ENCODE measurements at regions not wholly inside any gene's neighbourhood (a gene's known extent, or its start where the extent isn't known, plus 50 kb on each side); places are given as distances from the start of the nearest gene placed in this dataset.
"Not testable (repeated sequence)": the region's sequence is repeated elsewhere in the genome, so short reads cannot be mapped to it uniquely, and the experiment has no call there.

DNA sequence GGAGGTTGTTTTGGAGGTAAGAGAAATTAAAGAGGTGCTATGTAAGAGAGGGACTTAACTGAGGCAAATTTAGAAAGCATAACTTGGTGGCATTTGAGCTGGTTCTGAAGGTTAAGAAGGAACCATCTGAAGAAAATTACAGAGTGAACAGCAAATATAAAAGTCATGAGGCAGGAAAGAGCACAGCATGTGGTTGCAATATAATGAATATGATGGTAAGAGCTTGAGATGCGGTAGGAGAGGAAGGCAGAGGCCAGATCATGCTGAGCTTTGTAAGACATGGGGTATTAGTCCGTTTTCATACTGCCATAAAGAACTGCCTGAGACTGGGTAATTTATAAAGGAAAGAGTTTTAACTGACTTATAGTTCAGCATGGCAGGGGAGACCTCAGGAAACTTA, 279.1 kb downstream of the UTRN start:
- peaks cover 0 to 2% of the 10 kb centered on the region in 2 donors for H3K36me3 ChIP-seq (ENCODE audit: control insufficient read depth in 2 of 2, insufficient read depth in 2 of 2, low read length in 1 of 2)
- H3K9me3 ChIP-seq (ENCODE audit: control insufficient read depth in 2 of 2, insufficient read depth in 1 of 2, low read depth in 1 of 2, low read length in 1 of 2) = no peaks in the 10 kb centered on the region
- 97 to 98% methylated on average over 2 of the region's 2 CpGs for WGBS, 2 donors
- no peaks in the 10 kb centered on the region for H3K4me1 ChIP-seq (ENCODE audit: control insufficient read depth in 2 of 2, insufficient read depth in 2 of 2, low read length in 1 of 2)
- no peak overlapping the region for H3K4me3 ChIP-seq (ENCODE audit: low read depth in 1 of 2, low read length in 2 of 2)
- H3K27ac ChIP-seq (ENCODE audit: low read depth in 2 of 2, low read length in 1 of 2) = no peak overlapping the region
- H3K27me3 ChIP-seq (ENCODE audit: control insufficient read depth in 1 of 2, insufficient read depth in 2 of 2, low read length in 2 of 2) = no peaks in the 10 kb centered on the region

DNA sequence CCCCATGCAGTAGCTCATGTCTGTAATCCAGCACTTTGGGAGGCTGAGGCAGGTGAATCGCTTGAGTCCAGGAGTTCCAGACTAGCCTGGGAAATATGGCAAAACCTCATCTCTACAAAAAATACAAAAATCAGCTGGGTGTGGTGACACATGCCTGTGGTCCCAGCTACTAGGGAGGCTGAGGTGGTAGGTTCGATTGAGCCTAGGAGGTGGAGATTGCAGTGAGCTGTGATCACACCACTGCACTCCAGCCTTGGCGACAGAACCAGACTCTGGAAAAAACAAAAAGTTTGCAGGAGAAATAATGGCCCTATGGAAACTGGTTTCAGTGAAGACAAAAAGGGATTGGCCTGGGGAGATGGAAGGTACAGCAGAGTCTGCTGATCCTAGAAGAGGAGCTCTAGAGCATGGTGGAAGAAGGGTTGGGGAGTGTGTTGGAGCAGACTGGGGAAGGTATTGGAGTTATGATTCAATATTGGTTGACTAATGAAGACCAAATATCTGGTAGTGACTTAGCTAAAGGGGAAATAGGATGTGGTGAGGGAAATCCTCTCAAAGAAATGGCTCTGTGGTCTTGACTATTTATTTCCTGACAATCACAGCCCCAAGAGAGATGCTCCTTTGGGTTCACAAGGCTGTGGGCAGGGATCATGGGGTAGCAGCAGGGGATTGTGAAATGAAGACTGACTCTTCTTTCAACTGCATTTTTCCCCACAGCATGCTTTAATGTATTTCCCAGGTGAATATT, 281.9 kb downstream of the UTRN start:
- Histone ChIP-seq H3K36me3 (ENCODE audit: control insufficient read depth in 2 of 2, insufficient read depth in 2 of 2, low read length in 1 of 2) (peaks cover 0 to 2% of the 10 kb centered on the region in 2 donors), H3K4me3 (ENCODE audit: low read depth in 1 of 2, low read length in 2 of 2) (no peak overlapping the region), H3K4me1 (ENCODE audit: control insufficient read depth in 2 of 2, insufficient read depth in 2 of 2, low read length in 1 of 2) (no peaks in the 10 kb centered on the region), H3K27me3 (ENCODE audit: control insufficient read depth in 1 of 2, insufficient read depth in 2 of 2, low read length in 2 of 2) (no peaks in the 10 kb centered on the region), H3K9me3 (ENCODE audit: control insufficient read depth in 2 of 2, insufficient read depth in 1 of 2, low read depth in 1 of 2, low read length in 1 of 2) (no peaks in the 10 kb centered on the region), H3K27ac (ENCODE audit: low read depth in 2 of 2, low read length in 1 of 2) (no peak overlapping the region)
- 94 to 99% methylated on average over 3 of the region's 3 CpGs for WGBS, 2 donors

DNA sequence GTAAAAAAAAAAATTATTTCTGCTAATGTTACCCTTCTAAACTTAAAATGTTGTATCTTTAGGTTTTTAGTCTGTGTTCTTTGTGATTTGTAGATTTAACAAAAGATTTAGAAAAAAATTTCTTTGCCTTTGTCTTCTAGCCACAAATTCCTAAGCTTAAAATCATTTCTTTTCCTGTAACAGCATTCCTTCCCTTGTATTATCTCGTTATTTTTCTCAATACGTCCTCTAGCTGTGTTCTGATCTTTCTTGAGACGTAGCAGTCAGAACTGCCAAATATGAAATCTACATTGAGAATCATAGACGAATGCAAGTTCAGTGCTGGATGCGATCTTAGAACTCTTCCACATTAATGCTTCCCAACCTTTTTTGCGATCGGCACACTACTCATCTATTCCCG, 283.1 kb downstream of the UTRN start:
- no peaks in the 10 kb centered on the region for H3K9me3 ChIP-seq (ENCODE audit: control insufficient read depth in 2 of 2, insufficient read depth in 1 of 2, low read depth in 1 of 2, low read length in 1 of 2)
- H3K27me3 ChIP-seq (ENCODE audit: control insufficient read depth in 1 of 2, insufficient read depth in 2 of 2, low read length in 2 of 2) = no peaks in the 10 kb centered on the region
- no peaks in the 10 kb centered on the region for H3K4me1 ChIP-seq (ENCODE audit: control insufficient read depth in 2 of 2, insufficient read depth in 2 of 2, low read length in 1 of 2)
- 92 to 95% methylated on average over 8 of the region's 8 CpGs for WGBS, 2 donors
- no peak overlapping the region for H3K4me3 ChIP-seq (ENCODE audit: low read depth in 1 of 2, low read length in 2 of 2)
- H3K36me3 ChIP-seq (ENCODE audit: control insufficient read depth in 2 of 2, insufficient read depth in 2 of 2, low read length in 1 of 2) = no peaks in the 10 kb centered on the region
- no peak overlapping the region for H3K27ac ChIP-seq (ENCODE audit: low read depth in 2 of 2, low read length in 1 of 2)

DNA sequence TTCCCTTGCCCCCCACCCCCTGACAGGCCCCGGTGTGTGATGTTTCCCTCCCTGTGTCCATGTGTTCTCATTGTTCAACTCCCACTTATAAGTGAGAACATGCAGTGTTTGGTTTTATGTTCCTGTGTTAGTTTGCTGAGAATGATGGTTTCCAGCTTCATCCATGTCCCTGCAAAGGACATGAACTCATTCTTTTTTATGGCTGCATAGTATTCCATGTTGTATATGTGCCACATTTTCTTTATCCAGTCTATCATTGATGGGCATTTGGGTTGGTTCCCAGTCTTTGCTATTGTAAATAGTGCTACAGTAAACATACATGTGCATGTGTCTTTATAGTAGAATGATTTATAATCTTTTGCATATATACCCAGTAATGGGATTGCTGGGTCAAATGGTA, 287.4 kb downstream of the UTRN start:
- WGBS, 2 donors = 95 to 97% methylated on average over 1 of the region's 1 CpG
- not testable (repeated sequence) for H3K27me3 ChIP-seq (ENCODE audit: control insufficient read depth in 1 of 2, insufficient read depth in 2 of 2, low read length in 2 of 2); H3K4me1 ChIP-seq (ENCODE audit: control insufficient read depth in 2 of 2, insufficient read depth in 2 of 2, low read length in 1 of 2); H3K9me3 ChIP-seq (ENCODE audit: control insufficient read depth in 2 of 2, insufficient read depth in 1 of 2, low read depth in 1 of 2, low read length in 1 of 2); H3K4me3 ChIP-seq (ENCODE audit: low read depth in 1 of 2, low read length in 2 of 2); H3K36me3 ChIP-seq (ENCODE audit: control insufficient read depth in 2 of 2, insufficient read depth in 2 of 2, low read length in 1 of 2); H3K27ac ChIP-seq (ENCODE audit: low read depth in 2 of 2, low read length in 1 of 2)

DNA sequence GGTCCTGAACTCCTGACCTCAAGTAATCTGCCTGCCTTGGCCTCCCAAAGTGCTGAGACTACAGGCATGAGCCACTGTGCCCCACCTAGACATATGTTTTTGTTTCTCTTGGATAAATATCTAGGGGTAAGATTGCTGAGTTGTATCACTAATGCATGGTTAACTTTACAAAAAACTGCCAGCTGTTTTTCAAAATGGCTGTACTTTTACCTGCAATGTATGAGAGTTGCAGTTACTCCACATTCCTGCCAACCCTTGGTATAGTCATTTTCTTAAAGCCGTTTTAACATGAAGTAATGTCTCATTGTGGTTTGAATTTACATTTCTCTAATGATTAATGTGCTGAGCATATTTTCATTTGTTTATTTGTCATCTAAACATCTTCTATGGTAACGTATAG, 289.7 kb downstream of the UTRN start:
- H3K9me3 ChIP-seq (ENCODE audit: control insufficient read depth in 2 of 2, insufficient read depth in 1 of 2, low read depth in 1 of 2, low read length in 1 of 2) = no peaks in the 10 kb centered on the region
- WGBS, 2 donors = 70 to 74% methylated on average over 2 of the region's 2 CpGs
- H3K4me1 ChIP-seq (ENCODE audit: control insufficient read depth in 2 of 2, insufficient read depth in 2 of 2, low read length in 1 of 2) = no peaks in the 10 kb centered on the region
- H3K4me3 ChIP-seq (ENCODE audit: low read depth in 1 of 2, low read length in 2 of 2) = no peak overlapping the region
- H3K27ac ChIP-seq (ENCODE audit: low read depth in 2 of 2, low read length in 1 of 2) = no peak overlapping the region
- H3K27me3 ChIP-seq (ENCODE audit: control insufficient read depth in 1 of 2, insufficient read depth in 2 of 2, low read length in 2 of 2) = no peaks in the 10 kb centered on the region
- peaks cover 3 to 6% of the 10 kb centered on the region in 2 donors for H3K36me3 ChIP-seq (ENCODE audit: control insufficient read depth in 2 of 2, insufficient read depth in 2 of 2, low read length in 1 of 2)

DNA sequence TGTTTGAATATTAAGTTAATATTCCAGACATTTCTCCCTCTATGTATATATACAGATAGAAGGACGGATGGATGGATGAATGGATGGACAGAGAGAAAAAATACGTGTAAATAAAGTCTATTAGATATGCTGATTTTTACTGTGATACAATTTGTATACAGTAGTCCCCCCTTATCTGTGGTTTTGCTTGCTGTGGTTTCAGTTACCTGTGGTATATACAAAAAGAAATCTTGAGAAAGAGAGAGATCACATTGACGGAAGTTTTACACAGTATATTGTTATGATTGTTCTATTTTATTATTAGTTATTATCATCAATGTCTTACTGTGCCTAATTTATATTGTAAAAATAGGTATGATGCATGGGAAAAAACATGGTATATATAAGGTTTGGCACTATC, 290.2 kb downstream of the UTRN start:
- WGBS, 2 donors = 83 to 84% methylated on average over 3 of the region's 3 CpGs

DNA sequence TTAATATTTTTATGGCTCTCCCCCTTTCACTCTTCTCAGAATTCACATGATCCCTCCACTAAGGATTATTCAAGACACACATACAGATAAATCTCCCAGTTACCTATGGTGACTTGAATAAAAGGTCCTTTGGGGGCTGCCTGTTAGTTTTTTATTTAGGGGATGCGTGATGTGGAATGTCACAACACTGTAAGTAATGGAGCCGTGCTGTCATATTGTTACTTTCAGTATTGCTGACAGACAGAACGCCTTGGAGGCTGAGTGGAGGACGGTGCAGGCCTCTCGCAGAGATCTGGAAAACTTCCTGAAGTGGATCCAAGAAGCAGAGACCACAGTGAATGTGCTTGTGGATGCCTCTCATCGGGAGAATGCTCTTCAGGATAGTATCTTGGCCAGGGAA, 291.7 kb downstream of the UTRN start:
- H3K27ac ChIP-seq (ENCODE audit: low read depth in 2 of 2, low read length in 1 of 2) = no peak overlapping the region
- no peak overlapping the region for H3K4me3 ChIP-seq (ENCODE audit: low read depth in 1 of 2, low read length in 2 of 2)
- H3K27me3 ChIP-seq (ENCODE audit: control insufficient read depth in 1 of 2, insufficient read depth in 2 of 2, low read length in 2 of 2) = no peaks in the 10 kb centered on the region
- no peaks in the 10 kb centered on the region for H3K4me1 ChIP-seq (ENCODE audit: control insufficient read depth in 2 of 2, insufficient read depth in 2 of 2, low read length in 1 of 2)
- 87 to 88% methylated on average over 6 of the region's 6 CpGs for WGBS, 2 donors
- no peaks in the 10 kb centered on the region for H3K9me3 ChIP-seq (ENCODE audit: control insufficient read depth in 2 of 2, insufficient read depth in 1 of 2, low read depth in 1 of 2, low read length in 1 of 2)
- H3K36me3 ChIP-seq (ENCODE audit: control insufficient read depth in 2 of 2, insufficient read depth in 2 of 2, low read length in 1 of 2) = peaks cover 3 to 6% of the 10 kb centered on the region in 2 donors

More for the DNA sequence above, 290.2 kb downstream of the UTRN start:
- Histone ChIP-seq H3K36me3 (ENCODE audit: control insufficient read depth in 2 of 2, insufficient read depth in 2 of 2, low read length in 1 of 2) (peaks cover 3 to 6% of the 10 kb centered on the region in 2 donors), H3K4me3 (ENCODE audit: low read depth in 1 of 2, low read length in 2 of 2) (no peak overlapping the region), H3K4me1 (ENCODE audit: control insufficient read depth in 2 of 2, insufficient read depth in 2 of 2, low read length in 1 of 2) (no peaks in the 10 kb centered on the region), H3K27me3 (ENCODE audit: control insufficient read depth in 1 of 2, insufficient read depth in 2 of 2, low read length in 2 of 2) (no peaks in the 10 kb centered on the region), H3K9me3 (ENCODE audit: control insufficient read depth in 2 of 2, insufficient read depth in 1 of 2, low read depth in 1 of 2, low read length in 1 of 2) (no peaks in the 10 kb centered on the region), H3K27ac (ENCODE audit: low read depth in 2 of 2, low read length in 1 of 2) (no peak overlapping the region)

DNA sequence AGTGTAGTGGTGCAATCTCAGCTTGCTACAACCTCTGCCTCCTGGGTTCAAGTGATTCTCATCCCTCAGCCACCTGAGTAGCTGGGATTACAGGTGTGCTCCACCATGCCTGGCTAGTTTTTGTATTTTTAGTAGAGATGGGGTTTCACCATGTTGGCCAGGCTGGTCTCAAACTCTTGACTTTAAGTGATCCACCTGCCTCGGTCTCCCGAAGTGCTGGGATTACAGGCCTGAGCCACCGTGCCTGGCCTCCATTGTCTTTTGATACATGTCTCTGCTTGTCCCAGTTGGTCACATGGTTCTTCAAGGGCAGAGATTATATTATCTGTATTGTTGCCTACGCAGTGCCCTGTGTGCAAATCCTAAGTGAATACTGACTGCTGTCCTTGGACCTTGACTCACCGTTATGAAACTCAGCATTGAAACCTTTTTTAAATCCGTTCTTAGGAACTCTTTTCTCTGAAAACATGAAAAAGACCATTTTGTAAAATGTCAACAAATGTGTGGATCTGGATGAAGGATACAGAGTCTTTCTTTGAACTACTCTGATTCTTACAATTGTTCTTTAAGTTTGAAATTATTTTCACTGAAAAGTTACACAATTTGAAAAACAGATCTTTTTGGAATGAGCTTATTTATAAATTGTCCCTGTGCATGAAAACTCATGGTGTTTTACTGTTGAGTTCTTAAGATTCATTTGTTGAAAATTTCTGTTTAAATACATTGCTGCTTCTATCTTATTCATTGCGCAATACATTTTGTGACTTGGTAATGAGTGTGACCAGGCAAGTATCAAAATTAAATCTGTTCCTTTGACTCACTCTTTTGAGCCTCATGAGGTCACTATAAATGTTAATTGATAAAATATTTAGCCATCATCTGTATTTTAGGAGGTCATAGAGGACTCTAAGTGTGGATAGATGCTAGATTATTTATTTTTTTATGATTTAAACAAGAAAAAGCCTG, 293.5 kb downstream of the UTRN start:
- Histone ChIP-seq H3K9me3 (ENCODE audit: control insufficient read depth in 2 of 2, insufficient read depth in 1 of 2, low read depth in 1 of 2, low read length in 1 of 2) (no peaks in the 10 kb centered on the region), H3K36me3 (ENCODE audit: control insufficient read depth in 2 of 2, insufficient read depth in 2 of 2, low read length in 1 of 2) (peaks cover 3 to 6% of the 10 kb centered on the region in 2 donors), H3K4me3 (ENCODE audit: low read depth in 1 of 2, low read length in 2 of 2) (no peak overlapping the region), H3K4me1 (ENCODE audit: control insufficient read depth in 2 of 2, insufficient read depth in 2 of 2, low read length in 1 of 2) (no peaks in the 10 kb centered on the region), H3K27ac (ENCODE audit: low read depth in 2 of 2, low read length in 1 of 2) (no peak overlapping the region), H3K27me3 (ENCODE audit: control insufficient read depth in 1 of 2, insufficient read depth in 2 of 2, low read length in 2 of 2) (no peaks in the 10 kb centered on the region)
- 83 to 87% methylated on average over 7 of the region's 7 CpGs for WGBS, 2 donors

DNA sequence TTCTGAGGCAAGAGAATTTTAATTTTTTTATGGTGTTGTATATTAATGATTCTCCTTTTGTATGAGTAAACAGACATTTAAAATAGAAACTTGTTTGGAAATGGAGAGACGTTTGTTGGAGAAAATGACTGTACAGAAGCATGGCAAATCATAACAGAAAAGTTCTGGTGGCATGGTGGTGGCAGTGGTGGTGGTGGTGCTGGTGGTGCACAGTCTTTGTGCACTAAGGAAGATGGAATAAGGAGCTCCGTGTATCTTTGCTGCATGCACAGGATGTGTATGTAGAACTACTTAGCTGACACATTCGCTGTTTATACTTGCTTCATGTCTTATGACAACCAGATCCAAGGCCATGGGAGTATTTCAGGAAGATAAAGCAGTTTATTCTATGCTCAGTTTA, 294.9 kb downstream of the UTRN start:
- no peaks in the 10 kb centered on the region for H3K27me3 ChIP-seq (ENCODE audit: control insufficient read depth in 1 of 2, insufficient read depth in 2 of 2, low read length in 2 of 2)
- no peak overlapping the region for H3K27ac ChIP-seq (ENCODE audit: low read depth in 2 of 2, low read length in 1 of 2)
- no peaks in the 10 kb centered on the region for H3K4me1 ChIP-seq (ENCODE audit: control insufficient read depth in 2 of 2, insufficient read depth in 2 of 2, low read length in 1 of 2)
- peaks cover 3 to 6% of the 10 kb centered on the region in 2 donors for H3K36me3 ChIP-seq (ENCODE audit: control insufficient read depth in 2 of 2, insufficient read depth in 2 of 2, low read length in 1 of 2)
- H3K9me3 ChIP-seq (ENCODE audit: control insufficient read depth in 2 of 2, insufficient read depth in 1 of 2, low read depth in 1 of 2, low read length in 1 of 2) = no peaks in the 10 kb centered on the region
- 68 to 71% methylated on average over 3 of the region's 3 CpGs for whole genome bisulfite sequencing, 2 donors
- no peak overlapping the region for H3K4me3 ChIP-seq (ENCODE audit: low read depth in 1 of 2, low read length in 2 of 2)
